HG03060 (cell line): ENCODE measurements at regions not wholly inside any gene's neighbourhood (a gene's known extent, or its start where the extent isn't known, plus 50 kb on each side); places are given as distances from the start of the nearest gene placed in this dataset.

Experiments used
- ATAC-seq: cut with Tn5 transposase; IDR thresholded peaks from one replicate; pipeline ENCODE4 v1.9.1; 2021; ENCODE audit warnings: low read depth, moderate number of reproducible peaks; ENCODE audit not compliant: unreplicated experiment

- no peak for ATAC-seq
Observed at GRCh38 chr1:106571109-106571508, 485.4 kb upstream of the PRMT6 start.

GRCh38 chr1:106584107-106584506 lies 472.4 kb upstream of the PRMT6 start:
- no peak for ATAC-seq

- no peak for ATAC-seq
Observed at GRCh38 chr1:106584676-106585075, 471.8 kb upstream of the PRMT6 start.

GRCh38 chr1:106600626-106601025 lies 455.8 kb upstream of the PRMT6 start:
- ATAC-seq = no peak

GRCh38 chr1:106603616-106604015 lies 452.9 kb upstream of the PRMT6 start:
- ATAC-seq = no peak

GRCh38 chr1:106608841-106609240 lies 447.6 kb upstream of the PRMT6 start:
- no peak for ATAC-seq

- ATAC-seq = no peak
Observed at GRCh38 chr1:106613068-106613467, 443.4 kb upstream of the PRMT6 start.

- no peak for ATAC-seq
Observed at GRCh38 chr1:106613861-106614260, 442.6 kb upstream of the PRMT6 start.

- no peak for ATAC-seq
Observed at GRCh38 chr1:106615473-106615872, 441.0 kb upstream of the PRMT6 start.

- ATAC-seq = no peak
Observed at GRCh38 chr1:106619080-106619826, 437.2 kb upstream of the PRMT6 start.

GRCh38 chr1:106619827-106620134 lies 436.7 kb upstream of the PRMT6 start:
- ATAC-seq = no peak

- no peak for ATAC-seq
Observed at GRCh38 chr1:106620521-106620954, 435.9 kb upstream of the PRMT6 start.

GRCh38 chr1:106621853-106622252 lies 434.6 kb upstream of the PRMT6 start:
- no peak for ATAC-seq

GRCh38 chr1:106637566-106637965 lies 418.9 kb upstream of the PRMT6 start:
- ATAC-seq = no peak

GRCh38 chr1:106646261-106646784 lies 410.2 kb upstream of the PRMT6 start:
- no peak for ATAC-seq

GRCh38 chr1:106646816-106647215 lies 409.7 kb upstream of the PRMT6 start:
- no peak for ATAC-seq

GRCh38 chr1:106651028-106651762 lies 405.3 kb upstream of the PRMT6 start:
- no peak for ATAC-seq

GRCh38 chr1:106659490-106660244 lies 396.8 kb upstream of the PRMT6 start:
- ATAC-seq = no peak

- no peak for ATAC-seq
Observed at GRCh38 chr1:106675558-106675957, 380.9 kb upstream of the PRMT6 start.

GRCh38 chr1:106676021-106676420 lies 380.5 kb upstream of the PRMT6 start:
- ATAC-seq = no peak

- ATAC-seq = no peak
Observed at GRCh38 chr1:106677181-106677580, 379.3 kb upstream of the PRMT6 start.
